DMS53 treated with DMSO at 0.1 percent for 48 hours (cell line): ENCODE measurements at regions not wholly inside any gene's neighbourhood (a gene's known extent, or its start where the extent isn't known, plus 50 kb on each side); places are given as distances from the start of the nearest gene placed in this dataset.
"Not testable (repeated sequence)": the region's sequence is repeated elsewhere in the genome, so short reads cannot be mapped to it uniquely, and the experiment has no call there.

Experiments used
- DNase-seq: peaks from one replicate; lab custom pipeline; 2025; ENCODE audit not compliant: unreplicated experiment; lab: John Stamatoyannopoulos, UW

DNA sequence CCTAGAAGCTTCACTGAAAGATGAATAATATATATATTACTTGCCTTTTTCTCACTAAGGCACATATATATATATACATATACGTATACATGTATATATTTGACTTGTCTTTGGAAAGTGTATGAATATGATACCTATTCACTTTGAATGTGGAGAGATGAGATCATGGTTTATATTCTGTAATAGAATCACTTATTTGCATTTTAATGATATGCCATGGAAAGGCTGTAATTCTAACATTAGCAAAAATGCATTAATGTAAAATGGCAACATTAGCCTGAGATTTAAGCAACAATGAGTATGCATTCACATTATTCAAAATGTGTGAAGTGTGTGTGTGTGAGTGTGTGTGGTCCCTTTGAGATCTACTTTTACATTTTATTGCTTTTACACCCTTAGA, 54.5 kb upstream of the PRKD1 start:
- no peak for DNase-seq

DNA sequence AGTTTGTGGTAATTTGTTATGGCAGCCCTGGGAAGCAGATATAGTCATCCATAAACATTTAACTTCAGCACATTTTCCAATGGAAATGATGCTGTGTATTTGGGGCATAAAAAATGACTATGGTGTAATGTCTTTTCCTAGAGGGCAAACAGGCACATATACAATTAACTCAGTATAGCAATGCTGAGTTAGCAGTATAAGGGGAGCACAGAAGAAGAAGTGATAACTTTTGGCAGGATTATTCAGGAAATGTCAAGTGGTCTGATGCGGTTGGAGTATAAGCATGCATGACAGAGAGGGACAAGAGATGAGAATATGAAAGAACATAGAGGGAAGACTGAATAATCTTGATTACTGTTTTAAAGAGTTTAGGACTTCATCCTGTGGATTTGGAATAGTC, 55.3 kb upstream of the PRKD1 start:
- DNase-seq, result no peak

DNA sequence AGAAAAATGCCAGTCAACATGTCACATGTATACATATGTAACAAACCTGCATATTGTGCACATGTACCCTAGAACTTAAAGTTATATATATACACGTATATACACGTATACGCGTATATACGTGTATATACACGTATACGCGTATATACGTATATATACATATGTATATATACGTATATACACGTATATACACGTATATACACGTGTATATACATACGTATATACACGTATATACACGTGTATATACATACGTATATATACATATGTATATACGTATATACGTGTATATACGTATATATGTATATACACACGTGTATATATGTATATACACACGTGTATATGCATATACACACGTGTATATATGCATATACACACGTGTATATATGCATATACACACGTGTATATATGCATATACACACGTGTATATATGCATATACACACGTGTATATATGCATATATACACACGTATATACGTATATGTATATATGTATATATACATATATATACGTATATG, 62.8 kb upstream of the PRKD1 start:
- DNase-seq, result not testable (repeated sequence)

DNA sequence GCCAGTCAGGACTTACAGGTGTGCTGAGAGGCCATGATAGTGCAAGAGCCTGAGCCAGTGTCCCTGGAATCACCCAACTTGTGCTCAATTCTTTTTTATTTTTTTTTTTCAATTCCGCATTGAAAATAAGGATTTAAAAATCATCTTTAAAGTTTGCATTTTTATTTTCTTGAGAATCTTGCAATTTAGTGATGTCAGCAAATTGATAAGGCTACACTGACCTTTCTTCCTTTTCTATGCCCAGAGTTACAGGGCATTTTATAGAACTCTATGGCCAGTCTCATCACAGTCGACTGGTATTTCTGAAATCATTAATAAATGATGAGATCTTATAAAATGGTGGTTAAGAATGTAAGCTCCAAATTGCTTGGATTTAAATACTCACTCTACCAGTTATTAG, 63.3 kb upstream of the PRKD1 start:
- no peak for DNase-seq

DNA sequence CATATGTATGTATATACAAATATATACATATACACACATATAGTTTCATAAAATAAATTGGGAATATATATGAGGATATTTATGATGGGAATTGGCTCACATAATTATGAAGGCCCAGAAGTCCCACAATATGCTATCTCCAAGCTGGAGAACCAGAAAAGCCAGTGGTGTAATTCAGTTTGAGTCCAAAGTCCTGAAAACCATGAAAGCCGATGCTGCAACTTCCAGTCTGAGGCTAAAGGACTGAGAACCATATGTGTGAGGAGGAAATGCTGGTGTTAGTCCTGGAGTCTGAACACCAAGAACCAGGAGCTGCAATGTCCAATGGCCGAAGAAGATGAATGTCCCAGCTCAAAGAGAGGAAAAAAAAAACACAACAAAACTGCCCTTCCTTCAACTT, 65.5 kb upstream of the PRKD1 start:
- no peak for DNase-seq

DNA sequence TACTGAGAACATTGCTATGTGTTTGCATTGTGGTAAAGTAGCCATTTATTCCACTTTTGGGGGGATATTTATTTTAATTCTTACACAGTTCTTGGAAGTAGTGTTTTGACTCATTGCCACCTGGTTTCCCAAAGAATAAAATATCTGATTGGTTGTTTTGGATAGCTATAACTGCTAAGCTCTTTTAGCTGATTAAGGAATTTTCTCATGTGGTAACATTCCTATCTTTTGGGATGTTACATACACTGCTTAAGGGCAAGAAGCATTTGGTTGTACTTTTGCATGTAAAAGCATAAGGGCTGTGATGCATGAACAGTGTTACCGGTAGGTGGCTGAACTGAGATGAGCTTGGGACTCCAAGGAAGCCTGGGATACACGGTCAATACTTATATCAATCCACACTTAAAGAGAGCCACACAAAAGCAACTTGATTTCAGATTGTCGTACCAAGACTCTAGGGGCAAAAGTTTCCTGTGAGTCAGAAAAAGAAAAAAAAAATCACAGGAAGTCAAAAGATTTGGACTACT, 71.4 kb upstream of the PRKD1 start:
- DNase-seq, result no peak

DNA sequence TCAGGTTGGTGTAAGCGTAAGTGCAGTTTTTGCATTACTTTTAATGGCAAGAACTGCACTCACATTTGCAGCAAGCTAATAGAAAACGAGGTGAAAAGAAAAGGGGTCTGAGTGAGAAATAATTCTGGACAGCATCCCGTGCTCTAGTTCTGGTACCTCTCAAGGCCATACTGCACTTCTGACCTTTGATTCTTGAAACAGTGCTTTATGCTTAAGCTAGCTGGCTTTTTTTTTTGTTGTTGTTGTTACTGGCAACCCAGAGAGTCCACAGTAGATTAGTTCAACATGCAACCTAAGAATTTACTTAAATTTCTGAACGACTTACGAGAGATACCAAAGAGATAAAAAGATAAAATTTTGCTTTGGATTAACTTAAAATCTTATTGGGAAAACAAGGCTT, 75.2 kb upstream of the PRKD1 start:
- DNase-seq, result no peak

DNA sequence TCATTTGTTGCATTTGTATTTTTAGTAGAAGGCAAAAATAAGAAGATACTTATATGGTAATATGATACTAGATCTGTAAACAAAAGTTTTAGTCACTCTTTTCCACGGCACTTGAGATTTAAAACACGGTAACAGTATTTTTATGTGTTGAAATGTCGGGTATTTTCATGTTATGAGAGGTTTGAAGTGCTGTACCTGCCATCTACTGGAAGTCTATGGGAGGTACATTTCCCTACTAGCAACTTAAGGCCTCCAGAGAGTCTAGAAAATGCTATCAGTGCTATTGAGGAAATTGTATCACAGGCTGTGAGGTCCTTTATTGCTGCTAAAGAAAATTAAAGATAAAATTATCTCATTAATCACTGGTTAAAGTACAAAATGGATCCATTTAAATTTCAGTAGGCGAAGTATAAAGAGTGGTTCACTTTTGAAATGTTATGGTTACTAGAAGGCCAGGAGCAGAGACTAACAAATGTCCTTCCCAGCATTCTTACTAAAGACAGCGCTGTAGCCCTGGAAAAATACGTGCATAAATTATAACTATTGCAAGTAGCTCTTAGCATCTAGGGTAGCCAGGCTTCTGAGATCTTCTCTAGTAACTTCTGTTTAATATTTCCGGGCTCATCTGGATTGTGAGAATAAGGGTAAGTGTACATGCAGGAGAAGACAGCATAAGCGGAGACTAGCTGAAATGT, 77.6 kb upstream of the PRKD1 start:
- peak; percentile 56 for DNase-seq

DNA sequence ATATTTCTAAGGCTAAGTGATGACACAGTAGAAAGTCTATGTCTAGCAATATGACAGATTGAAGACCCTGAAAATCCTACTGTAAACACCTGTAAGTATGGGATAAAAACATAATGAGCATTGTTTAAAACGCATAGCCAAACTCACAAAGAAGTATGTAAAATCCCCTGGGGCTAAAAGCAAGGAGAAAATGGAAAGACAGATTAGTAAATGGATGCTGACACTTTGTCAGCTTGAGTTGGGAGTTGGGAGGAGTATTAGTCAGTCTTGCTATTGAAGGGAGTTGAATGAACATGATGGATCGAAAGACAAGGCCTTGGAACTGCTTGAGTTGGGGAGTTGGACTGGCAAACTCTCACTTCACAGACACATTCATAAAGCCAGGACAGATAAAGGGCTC, 79.0 kb upstream of the PRKD1 start:
- no peak for DNase-seq

DNA sequence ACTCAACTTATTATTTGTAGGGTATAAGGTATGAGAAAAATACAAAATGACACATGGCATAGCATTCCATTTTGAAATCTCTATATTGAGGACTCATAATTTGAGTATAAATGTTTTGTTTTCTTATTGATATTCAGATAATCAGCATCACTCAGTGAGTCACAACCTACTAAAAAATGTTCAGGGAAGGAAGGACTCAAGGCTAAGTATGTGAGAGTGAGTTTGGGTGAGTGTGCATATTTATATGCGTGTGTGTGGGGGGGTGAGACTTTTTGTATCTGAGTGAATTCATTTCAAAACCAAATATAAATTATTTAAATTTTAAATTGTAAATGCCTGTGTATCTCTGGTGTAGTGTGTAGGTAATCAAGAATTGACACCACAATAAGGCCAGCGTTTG, 87.8 kb upstream of the PRKD1 start:
- no peak for DNase-seq

DNA sequence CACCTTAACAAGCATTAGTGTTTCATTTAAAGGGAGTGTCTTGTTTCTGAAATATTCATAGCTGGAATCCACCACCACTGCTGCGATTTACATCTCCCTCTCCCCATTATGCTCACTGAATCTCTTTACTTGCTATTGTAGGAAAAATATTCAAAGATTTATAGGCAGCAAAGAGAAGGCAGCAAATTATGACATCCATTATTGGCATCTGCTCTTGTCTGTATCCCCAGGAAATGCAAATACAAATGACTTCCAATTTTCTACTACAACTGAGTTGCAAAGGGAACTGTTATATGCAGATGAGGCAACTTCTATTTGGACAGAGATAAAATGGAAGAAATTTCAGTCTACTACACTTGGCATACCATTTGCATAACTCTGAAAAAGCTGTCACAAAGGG, 88.4 kb upstream of the PRKD1 start:
- DNase-seq, result no peak

DNA sequence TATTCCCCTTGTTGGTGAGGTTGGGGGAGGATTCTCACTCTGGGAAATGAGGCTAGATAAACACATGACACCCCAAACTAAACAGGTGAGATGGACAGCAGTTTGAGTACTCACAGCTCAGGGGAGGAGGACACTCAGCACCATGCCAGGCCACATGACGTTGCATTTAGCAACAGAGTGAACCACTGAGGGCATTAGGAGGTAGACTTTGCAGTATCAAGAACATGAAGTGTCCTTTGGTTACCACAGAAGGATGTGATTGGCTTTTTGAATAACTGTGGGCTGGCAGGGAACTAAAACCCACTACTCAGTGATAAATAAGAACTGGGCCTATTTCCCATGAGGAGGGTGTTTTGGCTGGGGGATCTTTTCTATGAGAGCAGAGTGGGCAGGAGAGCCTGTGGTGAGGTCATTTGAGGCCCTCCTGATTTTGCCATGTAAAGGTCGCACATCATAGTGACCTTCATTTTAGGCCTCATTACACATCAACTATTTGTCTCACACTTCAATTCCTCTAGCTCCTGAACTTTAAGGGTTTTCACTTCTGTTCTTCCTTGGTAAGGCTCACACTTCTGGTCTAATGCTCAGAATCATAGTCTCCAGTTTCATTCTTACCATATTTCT, 89.8 kb upstream of the PRKD1 start:
- DNase-seq, result no peak

DNA sequence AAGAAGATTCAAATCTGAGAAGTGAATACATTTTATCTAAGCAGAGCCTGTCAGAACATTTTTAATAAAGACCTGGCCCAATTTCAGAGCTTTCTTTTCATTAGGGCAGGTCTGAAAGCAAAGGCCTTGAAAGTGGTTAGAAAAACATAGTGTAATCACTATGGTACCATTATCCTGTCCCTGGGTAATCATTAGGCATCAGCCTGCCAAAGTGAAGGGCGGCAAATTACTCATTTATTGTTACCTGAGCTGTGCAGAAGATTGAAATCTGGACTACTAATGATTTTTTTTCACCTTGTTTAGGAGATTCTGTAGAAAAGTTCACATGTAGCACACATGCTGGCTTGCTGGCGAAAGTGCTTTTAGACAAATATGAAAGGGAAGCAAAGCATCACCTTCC, 92.6 kb upstream of the PRKD1 start:
- DNase-seq, result no peak

DNA sequence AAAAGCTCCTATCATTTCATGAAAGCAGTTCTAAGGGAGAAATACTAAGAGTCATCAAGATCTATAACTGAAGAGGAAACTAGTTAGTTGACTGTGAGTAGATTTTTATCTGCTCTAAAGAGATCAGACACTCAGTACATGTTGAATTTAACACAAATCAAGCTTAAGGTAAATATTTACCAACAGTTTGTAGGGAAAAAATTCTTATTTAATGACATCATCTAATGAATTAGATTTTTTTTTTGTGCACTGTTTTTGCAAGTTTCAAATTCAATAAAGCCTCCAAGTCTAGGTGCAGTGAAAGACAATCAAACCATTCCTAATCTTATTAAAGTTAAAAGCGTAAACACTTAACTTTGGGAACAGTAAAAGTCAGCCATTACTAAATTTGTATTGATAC, 93.0 kb upstream of the PRKD1 start:
- DNase-seq, result no peak

DNA sequence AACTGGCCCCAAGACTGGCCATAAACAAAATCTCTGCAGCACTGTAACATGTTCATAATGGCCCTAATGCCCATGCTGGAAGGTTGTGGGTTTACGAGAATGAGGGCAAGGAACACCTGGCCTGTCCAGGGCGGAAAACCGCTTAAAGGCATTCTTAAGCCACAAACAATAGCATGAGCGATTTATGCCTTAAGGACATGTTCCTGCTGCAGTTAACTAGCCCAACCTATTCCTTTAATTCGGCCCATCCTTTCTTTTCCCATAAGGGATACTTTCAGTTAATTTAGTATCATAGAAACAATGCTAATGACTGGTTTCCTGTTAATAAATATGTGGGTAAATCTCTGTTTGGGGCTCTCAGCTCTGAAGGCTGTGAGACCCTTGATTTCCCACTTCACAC, 95.7 kb upstream of the PRKD1 start:
- not testable (repeated sequence) for DNase-seq

DNA sequence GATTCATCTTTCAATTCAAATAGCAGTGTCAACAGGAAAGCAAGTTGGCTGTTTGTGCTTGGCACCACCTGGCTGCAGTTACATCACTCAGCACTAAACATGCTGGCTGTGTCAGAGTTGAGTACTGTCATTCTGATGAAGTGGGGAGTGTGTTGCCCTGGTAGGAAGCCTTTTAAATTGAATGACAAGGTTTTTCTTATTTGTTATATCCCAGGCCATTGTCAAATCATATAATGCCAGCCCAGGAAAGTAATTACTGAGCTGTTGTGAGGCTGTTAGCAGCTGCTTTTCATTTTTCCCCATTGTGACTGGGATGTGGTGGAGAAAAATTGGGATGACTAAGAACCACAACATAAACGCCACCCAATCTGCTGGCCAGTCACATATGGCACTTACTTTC, 106.5 kb upstream of the PRKD1 start:
- no peak for DNase-seq

DNA sequence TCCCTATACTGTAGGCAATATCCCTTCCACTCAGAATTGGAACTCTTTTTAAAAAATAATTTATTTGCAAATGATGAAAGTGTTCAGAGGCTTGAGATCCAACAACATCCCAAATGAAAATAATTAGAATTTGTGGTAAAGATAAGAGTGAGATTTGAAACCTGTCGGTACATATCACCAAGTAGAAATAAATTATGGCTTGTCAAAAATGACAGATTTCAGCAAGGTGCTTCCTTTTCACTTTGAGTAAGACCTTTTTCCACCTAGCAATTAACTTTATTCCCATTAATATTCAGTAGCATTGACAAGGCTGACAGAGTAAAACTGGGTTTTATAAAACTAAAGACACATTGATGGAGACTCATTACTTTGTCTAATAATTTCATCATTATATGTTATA, 107.7 kb upstream of the PRKD1 start:
- DNase-seq, result no peak

DNA sequence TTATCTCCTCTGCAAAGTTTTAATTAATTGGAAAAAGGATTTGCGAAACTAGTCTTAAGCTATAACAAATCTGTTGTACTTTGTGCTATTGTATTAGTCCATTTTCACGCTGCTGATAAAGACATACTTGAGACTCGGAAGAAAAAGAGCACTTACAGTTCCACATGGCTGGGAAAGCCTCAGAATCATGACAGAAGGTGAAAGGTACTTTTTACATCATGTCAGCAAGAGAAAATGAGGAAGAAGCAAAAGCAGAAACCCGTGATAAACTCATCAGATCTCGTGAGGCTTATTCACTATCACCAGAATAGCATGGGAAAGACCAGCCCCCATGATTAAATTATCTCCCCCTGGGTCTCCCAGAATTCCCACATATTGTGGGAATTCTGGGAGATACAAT, 118.1 kb upstream of the PRKD1 start:
- no peak for DNase-seq

DNA sequence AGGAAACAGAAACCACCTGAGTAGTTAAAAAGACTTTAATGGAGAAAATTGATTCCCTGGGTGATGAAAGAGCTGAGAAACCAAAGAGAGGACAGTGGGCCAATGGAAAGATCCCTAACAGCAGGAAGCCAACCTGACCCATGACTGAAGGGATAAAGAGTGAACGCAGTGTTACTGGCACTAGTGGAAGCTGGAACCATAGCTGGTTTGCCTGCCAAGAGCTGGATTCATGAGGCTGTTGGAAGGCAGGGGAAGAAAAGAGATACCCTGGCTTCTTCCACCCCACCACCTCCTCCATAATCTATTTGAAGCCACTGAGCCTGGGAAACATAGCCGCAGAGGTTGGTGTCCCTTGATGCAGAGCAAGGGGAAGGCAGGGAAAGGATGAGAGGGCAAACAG, 125.5 kb upstream of the PRKD1 start:
- DNase-seq, result no peak

DNA sequence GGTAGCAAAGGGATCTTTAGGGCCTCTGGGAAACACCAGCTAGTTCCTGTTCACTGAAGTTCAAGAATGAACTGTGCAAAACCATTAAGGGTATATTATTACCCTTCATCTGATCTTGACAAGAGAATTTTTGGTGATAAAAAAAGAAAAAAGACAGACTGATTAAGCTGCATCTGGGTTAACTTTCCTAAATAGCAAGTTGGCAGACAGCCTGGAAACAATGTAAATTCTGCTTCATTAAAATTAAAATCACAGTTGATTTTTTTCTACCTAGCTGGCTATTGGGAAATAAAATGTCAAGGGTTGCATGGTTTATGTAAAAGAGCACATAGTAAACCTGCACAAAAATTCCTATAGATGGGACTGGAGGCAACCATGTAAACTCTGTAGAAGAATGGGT, 126.6 kb upstream of the PRKD1 start:
- no peak for DNase-seq

DNA sequence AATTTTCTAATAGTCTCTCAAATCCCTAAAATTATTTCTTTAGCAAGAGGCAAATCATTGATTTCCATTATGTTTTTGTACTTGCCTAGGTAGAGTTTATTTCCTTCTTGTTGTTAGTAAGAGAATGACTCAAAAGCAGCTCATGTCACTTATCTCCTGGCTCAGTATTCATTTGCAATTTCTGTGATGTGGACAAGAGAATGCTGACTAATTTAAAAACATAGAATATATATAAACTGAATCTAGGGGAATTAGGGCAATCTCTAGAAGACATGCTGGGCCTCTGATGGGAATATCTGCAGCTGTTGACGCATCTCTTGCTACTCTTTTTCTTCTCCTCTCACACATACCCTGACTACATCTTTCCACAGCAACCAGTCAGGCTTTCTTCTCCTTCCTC, 130.8 kb upstream of the PRKD1 start:
- no peak for DNase-seq

DNA sequence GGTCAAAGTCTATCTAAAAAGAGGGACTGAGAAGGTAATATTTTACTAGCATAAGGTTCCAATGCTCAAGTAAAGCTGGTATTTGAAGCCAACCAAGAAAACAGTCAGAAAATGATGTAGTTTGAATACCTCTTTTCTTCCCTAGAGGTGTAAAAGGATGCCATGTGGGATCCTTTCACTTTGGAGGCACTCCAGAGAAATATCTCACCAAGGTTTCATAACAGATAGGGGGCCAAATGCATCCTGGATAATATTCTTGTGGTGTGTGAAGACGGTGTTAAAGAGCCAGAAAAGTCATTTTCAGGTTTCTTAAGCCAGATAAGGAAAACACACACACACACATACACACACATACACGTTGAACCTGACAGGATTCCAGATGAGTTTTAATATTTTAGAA, 136.1 kb upstream of the PRKD1 start:
- no peak for DNase-seq

DNA sequence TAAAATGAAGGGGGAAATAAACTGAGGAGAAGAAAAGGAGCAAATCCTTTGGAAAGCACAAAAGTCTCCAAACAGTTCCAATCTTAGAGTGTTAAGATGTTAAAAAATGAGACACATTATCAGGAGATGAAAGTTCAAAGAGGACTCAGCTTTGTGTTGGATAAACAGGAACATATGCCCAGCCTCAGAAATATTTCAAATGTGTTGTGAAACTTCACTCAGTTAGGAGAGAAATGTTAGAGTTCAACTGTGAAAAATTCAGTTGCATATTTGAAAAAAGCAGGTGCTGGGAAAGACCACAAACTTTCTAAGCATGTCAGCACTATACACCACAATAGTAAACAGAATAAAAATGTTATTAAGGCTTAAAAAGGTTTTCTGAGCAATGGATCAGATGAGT, 136.8 kb upstream of the PRKD1 start:
- DNase-seq, result no peak
